GM12891 (cell line): ENCODE measurements at regions not wholly inside any gene's neighbourhood (a gene's known extent, or its start where the extent isn't known, plus 50 kb on each side); places are given as distances from the start of the nearest gene placed in this dataset.
A peak's percentile ranks its signal among the peaks of the same experiment; 100 is the strongest.
"Not testable (repeated sequence)": the region's sequence is repeated elsewhere in the genome, so short reads cannot be mapped to it uniquely, and the experiment has no call there.

Experiments used
- DNase-seq: peaks from one replicate; pipeline ENCODE4 v3.0.0; 2011; ENCODE audit warnings: low spot score; ENCODE audit not compliant: insufficient read length
- FAIRE-seq: peaks from 2 replicates; lab custom pipeline; 2011; peaks lifted over from hg19 to GRCh38; lab: Jason Lieb, UNC
- PAX5 ChIP-seq: IDR thresholded peaks from 2 replicates; pipeline ENCODE4 v1.6.1; 2011; ENCODE audit warnings: low read length, moderate library complexity, mild to moderate bottlenecking; ENCODE audit not compliant: insufficient read depth, severe bottlenecking
- POLR2A ChIP-seq: IDR thresholded peaks from 2 replicates; pipeline ENCODE4 v1.6.1; 2011; ENCODE audit warnings: low read depth, low read length, control low read depth
- POLR2AphosphoS5 ChIP-seq: IDR thresholded peaks from 2 replicates; pipeline ENCODE4 v1.6.1; 2011; ENCODE audit warnings: low read depth, low read length, control low read depth
- POU2F2 ChIP-seq: IDR thresholded peaks from 2 replicates; pipeline ENCODE4 v1.6.1; 2011; ENCODE audit warnings: low read depth, mild to moderate bottlenecking, control low read depth, low read length, moderate library complexity
- SPI1 ChIP-seq: IDR thresholded peaks from 2 replicates; pipeline ENCODE4 v1.6.1; 2011; ENCODE audit warnings: low read depth, low read length, control low read depth
- TAF1 ChIP-seq: IDR thresholded peaks from 2 replicates; pipeline ENCODE4 v1.6.1; 2011; ENCODE audit warnings: low read depth, low read length, control low read depth

DNA sequence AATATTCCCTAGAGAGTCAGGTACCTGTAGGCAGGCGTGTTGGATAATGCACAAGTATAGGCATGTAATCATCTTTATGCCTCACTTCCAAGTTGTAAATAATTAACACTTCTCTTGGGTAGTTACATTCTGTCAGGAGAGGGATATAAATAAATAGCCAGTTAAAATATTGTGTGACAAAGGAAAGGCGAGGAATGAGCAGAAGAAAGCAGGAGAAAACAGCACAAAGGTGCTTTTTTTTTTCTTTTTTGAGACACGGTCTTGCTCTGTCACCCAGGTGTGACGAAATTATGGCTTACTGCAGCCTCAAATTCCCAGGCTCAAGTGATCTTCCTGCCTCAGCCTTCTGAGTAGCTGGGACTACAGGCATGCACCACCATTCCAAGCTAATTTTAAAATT lies 99.2 kb upstream of the LYZL2 start:
- DNase-seq (no peak), FAIRE-seq (no peak)
- TF ChIP-seq POU2F2: no peak
- no peak for TF ChIP-seq PAX5
- no peak for TF ChIP-seq SPI1
- TF ChIP-seq POLR2AphosphoS5: no peak
- no peak for TF ChIP-seq POLR2A

DNA sequence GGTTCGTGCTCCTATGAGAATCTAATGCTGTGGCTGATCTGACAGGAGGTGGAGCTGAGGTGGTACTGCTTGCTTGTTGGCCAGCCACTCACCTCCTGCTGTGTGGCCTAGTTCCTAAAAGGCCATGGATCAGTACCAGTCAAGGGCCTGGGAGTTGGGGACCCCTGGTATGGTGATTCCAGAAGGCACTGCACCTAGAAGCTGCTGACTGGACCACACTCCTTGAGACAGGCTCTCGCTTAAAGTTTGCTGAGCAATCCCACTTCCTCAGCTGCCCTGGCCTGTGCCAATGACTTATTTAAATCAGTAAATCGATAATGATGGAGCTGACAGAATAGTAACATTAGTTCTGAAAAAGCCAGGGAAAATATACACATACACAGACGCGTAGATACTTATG lies 98.6 kb upstream of the LYZL2 start:
- FAIRE-seq (peak; percentile 40), DNase-seq (no peak)
- no peak for TF ChIP-seq POLR2AphosphoS5
- no peak for TF ChIP-seq TAF1
- TF ChIP-seq PAX5: no peak
- TF ChIP-seq SPI1: no peak

DNA sequence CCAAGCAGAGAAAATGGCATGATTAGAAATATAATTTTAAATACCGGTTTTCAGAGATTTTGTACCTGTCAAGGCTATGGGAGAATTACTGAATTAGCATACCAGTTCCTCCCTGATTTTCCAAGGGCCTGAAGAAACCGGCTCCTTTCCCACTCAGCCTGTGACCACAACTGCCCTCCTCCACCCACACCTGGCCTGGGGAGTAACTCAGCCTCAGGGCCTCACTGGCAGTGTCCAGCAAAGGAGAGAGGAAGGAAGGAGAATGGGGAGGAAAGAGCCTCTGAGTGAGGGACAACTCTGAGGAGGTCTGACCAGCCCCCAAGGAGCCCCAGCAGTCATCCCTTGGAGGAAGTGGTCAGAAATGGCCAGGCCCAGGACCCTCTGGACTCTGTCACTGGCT lies 98.0 kb upstream of the LYZL2 start:
- TF ChIP-seq SPI1: no peak
- no peak for TF ChIP-seq TAF1
- no peak for TF ChIP-seq POLR2A
- TF ChIP-seq POU2F2: no peak
- FAIRE-seq: no peak
- DNase-seq: no peak

DNA sequence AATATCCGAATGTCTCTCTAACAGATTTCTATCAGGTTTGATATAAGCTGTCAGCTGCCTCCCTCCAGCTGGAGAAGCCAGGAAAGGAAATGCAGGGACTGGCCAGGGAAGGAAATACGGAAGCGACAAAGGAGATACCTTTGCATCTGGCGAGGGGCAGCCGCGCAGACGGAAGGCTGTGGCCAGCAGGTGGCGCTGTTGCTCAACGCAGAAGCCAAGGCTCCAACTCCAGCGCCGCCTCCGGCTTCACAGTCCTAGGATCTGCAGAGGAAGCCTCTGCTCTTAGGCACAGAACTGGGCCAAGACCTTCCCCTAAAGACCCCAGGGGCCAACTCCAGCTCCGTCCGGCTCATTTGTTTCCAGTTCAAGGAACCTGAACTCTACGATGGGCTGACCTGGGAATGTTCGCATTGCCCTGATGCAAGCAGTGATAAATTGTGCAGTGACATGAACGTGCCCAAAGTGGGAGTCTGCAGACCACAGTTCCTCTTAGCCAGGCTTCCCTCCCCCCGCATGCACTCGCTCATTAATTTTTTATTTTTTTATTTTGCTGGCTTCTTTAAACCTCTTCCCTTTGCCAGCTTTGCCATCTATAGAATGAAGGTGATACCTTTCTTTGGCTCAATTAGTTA lies 97.3 kb upstream of the LYZL2 start:
- not testable (repeated sequence) for DNase-seq
- 0 out of 2 replicates have a peak, but pooled peaks have one; percentile 1 for TF ChIP-seq SPI1
- FAIRE-seq: peak; percentile 100

DNA sequence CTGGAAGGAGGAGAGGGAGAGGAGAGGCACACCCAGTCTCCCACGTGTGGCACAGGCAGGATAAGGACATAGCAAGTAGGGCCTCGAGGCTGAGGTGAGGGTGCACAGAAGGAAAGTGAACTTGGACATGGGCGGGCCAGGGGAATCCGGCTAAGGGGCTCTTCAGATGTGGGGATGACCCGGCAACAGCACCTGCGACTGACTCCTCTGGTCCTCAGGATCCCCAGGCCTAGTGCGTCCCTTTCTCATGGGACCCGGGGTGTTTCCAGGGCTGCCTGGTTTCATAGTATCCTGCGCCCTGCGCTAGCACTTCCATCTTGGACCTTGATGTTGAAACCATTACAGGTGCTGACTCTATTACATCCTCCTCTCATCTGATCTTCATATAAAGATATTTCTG lies 96.1 kb upstream of the LYZL2 start:
- no peak for DNase-seq
- TF ChIP-seq PAX5: no peak
- TF ChIP-seq POLR2A: no peak
- no peak for TF ChIP-seq SPI1
- TF ChIP-seq TAF1: no peak
- no peak for TF ChIP-seq POU2F2
- FAIRE-seq: no peak

DNA sequence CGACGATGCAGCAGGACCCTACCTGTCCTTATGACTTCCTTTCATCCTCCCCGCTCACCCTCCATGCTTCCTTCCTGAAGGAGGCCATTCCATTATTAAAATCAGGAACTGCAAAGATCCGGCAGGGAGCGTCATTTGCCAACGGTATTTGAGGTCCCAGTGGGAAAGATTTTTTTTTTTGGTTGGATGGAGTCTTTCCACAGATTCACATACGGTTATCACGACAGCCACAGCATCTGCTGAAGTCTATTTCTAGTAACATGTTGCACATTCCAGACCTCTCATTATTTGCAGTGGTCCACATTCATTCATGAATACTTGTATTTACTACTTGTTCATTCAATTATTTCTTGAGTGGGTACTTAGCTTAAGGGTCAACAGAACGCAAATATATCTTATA lies 94.7 kb upstream of the LYZL2 start:
- DNase-seq (no peak), FAIRE-seq (no peak)
- TF ChIP-seq POLR2AphosphoS5 (no peak), POU2F2 (no peak), POLR2A (no peak), SPI1 (no peak), PAX5 (no peak), TAF1 (no peak)

DNA sequence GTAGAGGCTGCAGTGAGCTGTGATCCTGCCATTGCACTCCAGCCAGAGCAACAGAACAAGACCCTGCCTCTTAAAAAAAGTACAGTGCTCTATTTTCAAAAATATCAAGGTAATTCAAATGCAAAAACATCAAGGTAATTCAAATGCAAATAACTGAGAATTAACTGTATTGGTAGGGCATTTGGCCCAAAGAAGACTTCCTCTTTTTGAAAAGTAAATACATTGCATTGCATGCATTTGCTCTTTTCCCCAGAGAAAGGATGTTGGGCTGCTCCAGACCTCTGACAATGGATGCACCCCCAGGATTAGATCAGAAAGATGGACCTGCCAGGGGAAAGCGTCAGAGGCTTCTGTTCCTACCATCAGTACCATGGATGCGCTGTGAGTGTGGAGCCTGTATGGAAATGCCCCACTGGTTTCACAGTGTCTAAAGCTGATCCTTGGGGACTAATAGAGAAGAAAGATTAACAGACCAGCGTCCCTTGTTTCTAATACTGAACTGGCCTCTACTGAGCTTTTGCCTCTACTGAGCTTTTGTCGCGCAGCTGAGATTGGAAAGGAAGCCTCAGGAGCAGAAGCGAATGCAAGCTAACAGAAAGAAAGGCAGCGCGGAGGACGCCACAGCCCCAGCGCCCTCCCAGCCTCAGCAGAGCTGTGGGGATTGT lies 93.5 kb upstream of the LYZL2 start:
- TF ChIP-seq SPI1 (peak; percentile 87), PAX5 (no peak), TAF1 (no peak), POLR2AphosphoS5 (no peak)
- DNase-seq (no peak), FAIRE-seq (no peak)

DNA sequence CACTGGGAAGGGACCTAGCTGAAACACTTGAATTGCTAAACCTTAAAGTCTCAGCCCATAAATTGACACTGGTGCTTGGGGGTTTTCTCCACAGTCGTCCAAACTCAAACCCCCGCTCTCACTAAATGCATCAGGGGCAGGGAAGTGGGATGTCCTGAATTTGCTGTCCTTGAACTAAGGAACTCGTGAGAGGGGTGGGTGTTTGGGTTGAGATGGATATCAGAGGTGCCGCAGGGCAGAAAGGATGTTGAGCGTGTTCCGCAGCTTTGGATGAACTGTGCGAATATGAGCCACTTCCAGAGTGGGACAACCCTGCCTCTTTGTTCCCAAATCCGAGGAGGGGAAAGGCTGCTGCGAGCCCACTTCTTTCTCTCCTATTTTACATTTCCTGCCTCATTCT lies 90.3 kb upstream of the LYZL2 start:
- no peak for FAIRE-seq
- TF ChIP-seq POLR2A (no peak), POU2F2 (no peak), PAX5 (no peak), POLR2AphosphoS5 (no peak), TAF1 (no peak), SPI1 (no peak)
- DNase-seq: no peak

DNA sequence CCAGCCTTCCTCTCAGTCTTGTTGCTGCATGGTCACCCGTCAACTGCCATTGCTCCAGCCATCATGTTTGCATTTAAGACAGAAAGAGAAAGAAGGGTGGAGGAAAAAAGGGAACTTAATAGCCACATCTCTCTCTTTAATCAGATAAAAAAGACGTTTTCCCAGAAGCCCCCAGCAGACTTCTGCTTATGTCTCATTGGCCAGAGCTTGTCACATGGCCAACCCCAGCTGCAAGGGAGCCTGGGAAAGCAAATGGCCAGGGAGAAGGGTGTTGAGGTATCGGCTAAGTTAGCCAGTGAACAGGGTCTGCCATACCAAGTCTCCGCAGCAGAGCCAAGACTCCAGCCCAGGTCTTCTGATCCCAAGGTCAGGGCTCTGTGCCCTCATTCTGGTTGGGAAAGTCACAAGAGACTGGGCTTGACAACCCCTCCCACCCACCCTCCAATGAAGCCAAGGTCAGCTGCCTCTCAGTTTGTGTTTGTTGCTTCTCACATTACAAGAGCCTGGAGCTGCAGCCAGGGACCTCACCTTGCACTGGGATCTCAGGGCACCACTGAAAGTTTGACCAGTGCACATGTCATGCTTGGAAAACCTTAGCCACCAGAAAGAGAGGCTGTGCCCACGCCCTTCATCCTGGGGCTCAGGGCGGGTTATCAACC lies 80.3 kb upstream of the LYZL2 start:
- TF ChIP-seq SPI1 (no peak), PAX5 (no peak), POLR2A (no peak), POU2F2 (no peak), TAF1 (no peak), POLR2AphosphoS5 (no peak)
- DNase-seq: no peak
- no peak for FAIRE-seq

DNA sequence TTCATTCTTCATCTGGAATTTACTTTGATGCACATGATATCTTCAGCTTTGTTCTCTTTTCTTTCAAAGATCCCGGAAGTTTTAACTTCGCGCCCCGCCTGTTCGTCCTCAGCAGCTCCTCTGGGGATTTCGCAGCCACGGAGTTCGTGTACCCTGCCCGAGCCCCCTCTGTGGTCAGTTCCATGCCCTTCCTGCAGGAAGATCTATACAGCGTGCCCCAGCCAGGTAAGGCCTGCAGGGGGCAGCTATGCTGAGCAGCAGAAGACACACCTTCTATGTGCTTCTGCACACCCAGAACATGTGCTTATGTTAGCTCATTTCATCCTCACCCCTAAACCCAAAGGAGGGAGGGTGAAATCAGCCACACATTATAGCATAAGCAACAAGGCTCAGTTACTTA lies 79.7 kb upstream of the LYZL2 start:
- DNase-seq: no peak
- FAIRE-seq: no peak
- TF ChIP-seq POLR2A: no peak
- no peak for TF ChIP-seq POLR2AphosphoS5
- TF ChIP-seq SPI1: no peak
- no peak for TF ChIP-seq POU2F2
- TF ChIP-seq PAX5: no peak
- TF ChIP-seq TAF1: no peak
